Chondrocyte (in vitro differentiated cells): ENCODE measurements at regions not wholly inside any gene's neighbourhood (a gene's known extent, or its start where the extent isn't known, plus 50 kb on each side); places are given as distances from the start of the nearest gene placed in this dataset.

Experiments used
- DNase-seq: peaks from one replicate; pipeline ENCODE4 v3.0.0; 2021; ENCODE audit warnings: mixed read lengths, low spot score
- H3K27ac Mint-ChIP-seq: one replicate; pipeline ENCODE4 v1.8.0; 2021; ENCODE audit warnings: mild to moderate bottlenecking, moderate library complexity, mixed read lengths; ENCODE audit not compliant: unreplicated experiment
- H3K27me3 Mint-ChIP-seq: 2 replicates; pipeline ENCODE4 v1.8.0; 2021; ENCODE audit warnings: low read depth, mixed read lengths
- H3K36me3 Mint-ChIP-seq: 2 replicates; pipeline ENCODE4 v1.8.0; 2021; ENCODE audit warnings: low read depth, mixed read lengths
- H3K4me1 Mint-ChIP-seq: 2 replicates; pipeline ENCODE4 v1.8.0; 2021; ENCODE audit warnings: low read depth, mild to moderate bottlenecking, mixed read lengths
- H3K4me3 Mint-ChIP-seq: one replicate; pipeline ENCODE4 v1.8.0; 2021; ENCODE audit warnings: mild to moderate bottlenecking, moderate library complexity, mixed read lengths; ENCODE audit not compliant: unreplicated experiment
- H3K9me3 Mint-ChIP-seq: 2 replicates; pipeline ENCODE4 v1.8.0; 2021; ENCODE audit warnings: low read depth, mixed read lengths
- CTCF ChIP-seq: fragments of 200-600 bp; sonication (generic); IDR thresholded peaks from 2 replicates; pipeline ENCODE4 v1.5.0; 2021; ENCODE audit warnings: antibody characterized with exemption, mild to moderate bottlenecking, moderate library complexity

GRCh38 chr9:113803811-113804589 is 72.1 kb upstream of the ZNF618 start:
- no peak overlapping the region for H3K27ac Mint-ChIP-seq
- peaks cover 2% of the 10 kb centered on the region for H3K9me3 Mint-ChIP-seq
- no peak overlapping the region for H3K4me3 Mint-ChIP-seq
- no peak for TF ChIP-seq CTCF
- H3K27me3 Mint-ChIP-seq: no peaks in the 10 kb centered on the region
- DNase-seq: no peak
- peaks cover 2% of the 10 kb centered on the region for H3K36me3 Mint-ChIP-seq
- peaks cover 16% of the 10 kb centered on the region for H3K4me1 Mint-ChIP-seq

GRCh38 chr9:113805486-113806132 is 70.5 kb upstream of the ZNF618 start:
- H3K9me3 Mint-ChIP-seq: peaks cover 2% of the 10 kb centered on the region
- peaks cover 16% of the 10 kb centered on the region for H3K4me1 Mint-ChIP-seq
- H3K27ac Mint-ChIP-seq: no peak overlapping the region
- peaks cover 2% of the 10 kb centered on the region for H3K36me3 Mint-ChIP-seq
- H3K4me3 Mint-ChIP-seq: no peak overlapping the region
- no peak for DNase-seq
- TF ChIP-seq CTCF: no peak
- no peaks in the 10 kb centered on the region for H3K27me3 Mint-ChIP-seq

GRCh38 chr9:113807173-113808061 is 68.7 kb upstream of the ZNF618 start:
- Mint-ChIP-seq H3K9me3 (peaks cover under 1% of the 10 kb centered on the region), H3K4me1 (peaks cover 16% of the 10 kb centered on the region), H3K27ac (no peak overlapping the region), H3K27me3 (peaks cover 2% of the 10 kb centered on the region), H3K36me3 (peaks cover under 1% of the 10 kb centered on the region), H3K4me3 (no peak overlapping the region)
- peak; percentile 94 for TF ChIP-seq CTCF
- DNase-seq: no peak

- H3K9me3 Mint-ChIP-seq: no peaks in the 10 kb centered on the region
- no peak overlapping the region for H3K27ac Mint-ChIP-seq
- no peaks in the 10 kb centered on the region for H3K36me3 Mint-ChIP-seq
- no peak for DNase-seq
- H3K4me3 Mint-ChIP-seq: no peak overlapping the region
- peaks cover 9% of the 10 kb centered on the region for H3K27me3 Mint-ChIP-seq
- no peak for TF ChIP-seq CTCF
- H3K4me1 Mint-ChIP-seq: peaks cover 16% of the 10 kb centered on the region
These were observed 67.4 kb upstream of the ZNF618 start for GRCh38 chr9:113808391-113809358.
